ENCODE measurements at regions not wholly inside any gene's neighbourhood (a gene's known extent, or its start where the extent isn't known, plus 50 kb on each side); places are given as distances from the start of the nearest gene placed in this dataset.

GRCh38 chr2:205929246-205929942, 156.6 kb downstream of the INO80D start:
- no peak for TF ChIP-seq CTCF (conservative IDR thresholded peaks at IDR 0.05 in 1 of 2, IDR thresholded peaks at IDR 0.05 in 1 of 2; ENCODE audit: low read depth in 1 of 2, low read length in 2 of 2)
- TF ChIP-seq EZH2 (IDR thresholded peaks at IDR 0.05; ENCODE audit: low read length, missing control alignments), result no peak

All from fibroblast of lung (primary cell).